ENCODE measurements at regions not wholly inside any gene's neighbourhood (a gene's known extent, or its start where the extent isn't known, plus 50 kb on each side); places are given as distances from the start of the nearest gene placed in this dataset.
A peak's percentile ranks its signal among the peaks of the same experiment; 100 is the strongest.

- no peaks in the 10 kb centered on the region for H3K36me3 Mint-ChIP-seq (ENCODE audit: low read depth)
- DNase-seq: peak; percentile 44
- no peak overlapping the region for H3K9ac ChIP-seq (ENCODE audit: extremely low read depth, low read length, poor library complexity, severe bottlenecking)
- H3K4me1 Mint-ChIP-seq: peaks cover 4% of the 10 kb centered on the region
- H3K27ac Mint-ChIP-seq: no peak overlapping the region
- no peak overlapping the region for H3K4me3 ChIP-seq (ENCODE audit: low read length)
- WGBS, 2 experiments (ENCODE audit: insufficient coverage in 1 of 2, insufficient read length in 1 of 2): 58 to 67% methylated on average over 2 to 4 of the region's 4 CpGs
- no peaks in the 10 kb centered on the region for H3K9me3 ChIP-seq (ENCODE audit: control insufficient read depth, low read length)
- H3K4me1 ChIP-seq (ENCODE audit: control insufficient read depth, insufficient read depth, low read length): no peaks in the 10 kb centered on the region
- no peak overlapping the region for H3K4me3 Mint-ChIP-seq
- no peaks in the 10 kb centered on the region for H3K27me3 Mint-ChIP-seq (ENCODE audit: insufficient read depth)
- H3K9me3 Mint-ChIP-seq: no peaks in the 10 kb centered on the region
- H3K27me3 ChIP-seq (ENCODE audit: control insufficient read depth, insufficient read depth, low read length, poor library complexity, severe bottlenecking): no peaks in the 10 kb centered on the region
- no peaks in the 10 kb centered on the region for H3K36me3 ChIP-seq (ENCODE audit: control insufficient read depth, insufficient read depth, low read length)
- no peak overlapping the region for H3K27ac ChIP-seq (ENCODE audit: low read depth, low read length)
- TF ChIP-seq CTCF (conservative IDR thresholded peaks at IDR 0.05): no peak
These were observed 802.6 kb upstream of the CHAC2 start for GRCh38 chr2:52964916-52965530.

GRCh38 chr2:52961403-52961802, 806.2 kb upstream of the CHAC2 start:
- no peaks in the 10 kb centered on the region for H3K36me3 Mint-ChIP-seq (ENCODE audit: low read depth)
- no peaks in the 10 kb centered on the region for H3K27me3 Mint-ChIP-seq (ENCODE audit: insufficient read depth)
- H3K4me1 ChIP-seq (ENCODE audit: control insufficient read depth, insufficient read depth, low read length): no peaks in the 10 kb centered on the region
- peaks cover 7% of the 10 kb centered on the region for H3K4me1 Mint-ChIP-seq
- no peak for TF ChIP-seq CTCF (conservative IDR thresholded peaks at IDR 0.05)
- no peak overlapping the region for H3K4me3 Mint-ChIP-seq
- H3K9ac ChIP-seq (ENCODE audit: extremely low read depth, low read length, poor library complexity, severe bottlenecking): no peak overlapping the region
- no peak overlapping the region for H3K27ac Mint-ChIP-seq
- no peak overlapping the region for H3K4me3 ChIP-seq (ENCODE audit: low read length)
- no peaks in the 10 kb centered on the region for H3K9me3 ChIP-seq (ENCODE audit: control insufficient read depth, low read length)
- no peak for DNase-seq
- no peak overlapping the region for H3K27ac ChIP-seq (ENCODE audit: low read depth, low read length)
- H3K27me3 ChIP-seq (ENCODE audit: control insufficient read depth, insufficient read depth, low read length, poor library complexity, severe bottlenecking): no peaks in the 10 kb centered on the region
- H3K36me3 ChIP-seq (ENCODE audit: control insufficient read depth, insufficient read depth, low read length): no peaks in the 10 kb centered on the region
- no peaks in the 10 kb centered on the region for H3K9me3 Mint-ChIP-seq

DNA sequence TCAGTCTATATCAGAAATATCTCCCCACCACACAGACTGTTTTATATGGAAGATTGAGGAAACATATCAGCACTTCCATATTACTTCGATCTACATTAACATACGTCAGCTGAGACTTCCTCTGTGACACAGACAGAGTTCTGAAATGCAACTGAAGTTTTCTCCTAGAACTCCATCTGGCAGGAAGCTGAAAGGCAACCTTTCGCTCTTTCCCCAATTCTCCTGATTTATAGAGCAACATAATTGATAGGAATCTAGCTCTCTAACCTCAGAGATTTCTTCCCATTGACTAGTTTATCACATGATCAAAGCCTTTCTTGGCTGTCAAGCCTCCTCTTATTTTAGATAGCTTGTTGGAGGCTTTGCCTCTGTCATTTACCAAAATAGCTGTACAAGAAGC, 806.7 kb upstream of the CHAC2 start:
- no peaks in the 10 kb centered on the region for H3K27me3 Mint-ChIP-seq (ENCODE audit: insufficient read depth)
- H3K4me3 Mint-ChIP-seq: no peak overlapping the region
- TF ChIP-seq CTCF (conservative IDR thresholded peaks at IDR 0.05): no peak
- no peak overlapping the region for H3K27ac Mint-ChIP-seq
- 84 to 90% methylated on average over 3 of the region's 3 CpGs for WGBS, 2 experiments (ENCODE audit: insufficient coverage in 1 of 2, insufficient read length in 1 of 2)
- DNase-seq: no peak
- H3K36me3 Mint-ChIP-seq (ENCODE audit: low read depth): no peaks in the 10 kb centered on the region
- no peaks in the 10 kb centered on the region for H3K27me3 ChIP-seq (ENCODE audit: control insufficient read depth, insufficient read depth, low read length, poor library complexity, severe bottlenecking)
- no peaks in the 10 kb centered on the region for H3K36me3 ChIP-seq (ENCODE audit: control insufficient read depth, insufficient read depth, low read length)
- H3K9me3 ChIP-seq (ENCODE audit: control insufficient read depth, low read length): no peaks in the 10 kb centered on the region
- no peak overlapping the region for H3K9ac ChIP-seq (ENCODE audit: extremely low read depth, low read length, poor library complexity, severe bottlenecking)
- peaks cover 7% of the 10 kb centered on the region for H3K4me1 Mint-ChIP-seq
- H3K9me3 Mint-ChIP-seq: no peaks in the 10 kb centered on the region
- no peaks in the 10 kb centered on the region for H3K4me1 ChIP-seq (ENCODE audit: control insufficient read depth, insufficient read depth, low read length)
- H3K27ac ChIP-seq (ENCODE audit: low read depth, low read length): no peak overlapping the region
- no peak overlapping the region for H3K4me3 ChIP-seq (ENCODE audit: low read length)
